Adrenal gland (tissue), 9 donors: ENCODE measurements at regions not wholly inside any gene's neighbourhood (a gene's known extent, or its start where the extent isn't known, plus 50 kb on each side); places are given as distances from the start of the nearest gene placed in this dataset.

Source experiments
- DNase-seq, 7 donors: peaks; one replicate each; pipeline ENCODE4 v3.0.0-alpha.2; 2019 to 2020
- H3K27ac ChIP-seq, 5 donors: fragments of 200-600 bp; sonication (generic) in 4 of 5; 1 replicate in 3 of 5; 2 replicates in 2 of 5; pipeline versions ENCODE4 v1.5.1 to v1.8.0; 2016 to 2020; ENCODE audit warnings: mild to moderate bottlenecking in 1 of 5
- H3K27me3 ChIP-seq: fragments of 200-600 bp; 2 replicates; pipeline ENCODE4 v1.8.0; 2021
- H3K36me3 ChIP-seq, 2 donors: fragments of 200-600 bp; replicated peaks in 1 of 2; 1 replicate in 1 of 2; 2 replicates in 1 of 2; pipeline versions ENCODE4 v1.5.1 to v1.8.0; 2018 to 2022
- H3K4me1 ChIP-seq, 2 donors: fragments of 200-600 bp; replicated peaks in 1 of 2; 1 replicate in 1 of 2; 2 replicates in 1 of 2; pipeline versions ENCODE4 v1.5.1 to v1.8.0; 2018 to 2021
- H3K4me3 ChIP-seq, 4 donors: fragments of 200-600 bp; sonication (generic) in 3 of 4; one replicate each; pipeline ENCODE4 v1.5.1; 2016 to 2018
- H3K9me3 ChIP-seq, 3 donors: fragments of 200-600 bp; sonication (generic) in 1 of 3; replicated peaks in 1 of 3; 1 replicate in 2 of 3; 2 replicates in 1 of 3; pipeline versions ENCODE4 v1.5.1 to v1.8.0; 2016 to 2021
- CTCF ChIP-seq, 6 experiments: fragments of 450-650 bp in 4 of 6; fragments of 200-600 bp in 2 of 6; sonication (generic) in 1 of 6; IDR thresholded peaks; 1 replicate in 5 of 6; 2 replicates in 1 of 6; pipeline versions ENCODE4 v1.5.1 to v1.8.0; 2016 to 2021; ENCODE audit warnings: antibody characterized with exemption in 6 of 6, mild to moderate bottlenecking in 2 of 6, moderate library complexity in 1 of 6
- POLR2A ChIP-seq, 2 donors: fragments of 450-650 bp; IDR thresholded peaks; one replicate each; pipeline ENCODE4 v1.6.1; 2017; ENCODE audit warnings: antibody characterized with exemption in 2 of 2, mild to moderate bottlenecking in 2 of 2, moderate library complexity in 1 of 2
- WGBS, 4 donors: extraction: QIAGEN DNeasy Blood & Tissue Kit in 2 of 4; methylation state at CpG; one replicate each; pipeline versions ENCODE4 v1.1.5 to v1.1.7; 2013 to 2017; 5-methylcytosine and 5-hydroxymethylcytosine counted together
- intact Hi-C, 2 donors: fragments of 100-400 bp; cut with DNase I; formaldehyde crosslinking; loops; one replicate each; pipeline versions ENCODE4 v1.14.1 to v1.15.0; 2022 to 2023
- donor health status: healthy with polysubstance abuse.
- donor health status: Bipolar disorder and iron deficiency.
- donor health status: DM: yes; HTN: yes; CAD: no.
- donor health status: DM: no; HTN: no; CAD: no.
- donor health status: DM: no; HTN: no; CAD: no.

DNA sequence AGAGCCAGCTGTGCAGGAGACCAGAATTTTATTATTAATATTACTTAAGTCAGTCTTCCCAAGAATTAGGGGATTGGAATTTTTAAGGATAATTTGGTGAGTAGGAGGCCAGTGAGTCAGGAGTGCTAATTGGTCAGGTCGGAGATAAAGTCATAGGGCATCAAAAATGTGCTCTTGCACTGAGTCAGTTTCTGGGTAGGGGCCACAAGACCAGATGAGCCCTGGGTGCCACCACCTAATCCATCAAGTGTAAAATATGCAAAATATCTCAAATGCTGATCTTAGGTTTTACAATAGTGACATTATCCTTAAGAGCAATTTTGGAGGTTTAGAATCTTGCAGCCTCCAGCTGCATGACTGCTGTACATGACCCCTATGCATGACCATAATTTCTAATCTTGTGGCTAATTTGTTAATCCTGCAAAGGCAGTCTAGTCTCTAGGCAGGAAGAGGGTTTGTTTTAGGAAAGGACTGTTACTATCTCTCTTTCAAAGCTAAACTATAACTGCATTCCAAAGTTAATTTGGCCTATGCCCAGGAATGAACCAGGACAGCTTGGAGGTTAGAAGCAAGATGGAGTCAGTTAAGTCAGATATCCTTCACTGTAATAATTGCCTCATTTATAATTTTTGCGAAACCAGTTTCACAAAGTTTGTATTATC is 215.9 kb downstream of the RNF152 start:
- no peak for TF ChIP-seq POLR2A (IDR thresholded peaks at IDR 0.05)
- TF ChIP-seq CTCF (IDR thresholded peaks at IDR 0.05) = no peak
- 75 to 87% (median 82%) methylated on average over 2 of the region's 2 CpGs for WGBS, 4 donors
- no peak for DNase-seq
- H3K27me3 ChIP-seq = no peaks in the 10 kb centered on the region
- intact Hi-C loops = no loop called here
- H3K4me3 ChIP-seq = no peak overlapping the region
- no peaks in the 10 kb centered on the region for H3K36me3 ChIP-seq
- H3K9me3 ChIP-seq = peaks cover 0 to 14% (median 6%) of the 10 kb centered on the region in 3 donors
- no peak overlapping the region for H3K27ac ChIP-seq
- H3K4me1 ChIP-seq = no peaks in the 10 kb centered on the region

- Histone ChIP-seq H3K4me3 (no peak overlapping the region), H3K9me3 (no peaks in the 10 kb centered on the region), H3K4me1 (no peaks in the 10 kb centered on the region), H3K27me3 (no peaks in the 10 kb centered on the region), H3K36me3 (no peaks in the 10 kb centered on the region), H3K27ac (no peak overlapping the region)
- DNase-seq = no peak
- WGBS, 4 donors = 44 to 59% (median 55%) methylated on average over 1 of the region's 1 CpG
- intact Hi-C loops = no loop called here
- TF ChIP-seq CTCF (IDR thresholded peaks at IDR 0.05) (no peak), POLR2A (IDR thresholded peaks at IDR 0.05) (no peak)
Measured at GRCh38 chr18:61669320-61669719, 223.5 kb downstream of the RNF152 start.

GRCh38 chr18:61666876-61667590 is 225.8 kb downstream of the RNF152 start:
- DNase-seq = no peak
- intact Hi-C loops = no loop called here
- no peak overlapping the region for H3K4me3 ChIP-seq
- TF ChIP-seq POLR2A (IDR thresholded peaks at IDR 0.05) = no peak
- no peak for TF ChIP-seq CTCF (IDR thresholded peaks at IDR 0.05)
- no peaks in the 10 kb centered on the region for H3K36me3 ChIP-seq
- no peaks in the 10 kb centered on the region for H3K9me3 ChIP-seq
- no peak overlapping the region for H3K27ac ChIP-seq
- 90 to 100% (median 91%) methylated on average over 2 of the region's 2 CpGs for WGBS, 4 donors
- H3K4me1 ChIP-seq = no peaks in the 10 kb centered on the region
- no peaks in the 10 kb centered on the region for H3K27me3 ChIP-seq

DNA sequence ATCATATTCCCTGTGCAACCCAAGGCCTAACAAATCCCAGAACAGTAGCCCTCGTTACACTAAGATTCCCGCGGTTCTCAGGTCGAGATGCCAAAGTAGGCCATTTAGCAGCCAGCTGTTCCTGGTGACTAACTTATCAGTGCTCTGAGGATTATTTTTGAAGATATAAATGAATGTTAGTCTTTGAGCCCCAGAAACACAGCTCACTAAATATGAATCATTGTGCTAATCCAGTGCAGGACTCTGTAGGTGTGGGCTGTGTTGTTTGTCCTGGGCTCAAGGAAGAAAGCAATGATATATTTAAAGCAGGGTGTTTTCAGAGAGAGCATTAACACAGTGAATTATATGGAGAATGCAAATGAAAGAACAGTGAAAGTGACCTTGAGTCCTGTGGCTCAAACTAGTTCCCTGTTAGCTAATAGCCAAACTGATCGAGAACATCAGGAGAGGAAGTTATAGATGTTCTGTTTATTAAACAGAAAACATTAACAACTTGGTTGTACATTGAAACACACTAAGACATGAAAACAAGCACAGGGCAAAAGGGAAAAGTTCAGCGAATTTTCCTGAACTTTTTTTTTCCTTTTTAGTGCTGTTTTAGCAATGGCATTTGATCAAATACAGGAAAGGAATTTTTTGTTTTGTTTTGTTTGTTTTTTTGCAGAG is 228.3 kb downstream of the RNF152 start:
- Histone ChIP-seq H3K4me1 (no peaks in the 10 kb centered on the region), H3K4me3 (no peak overlapping the region), H3K36me3 (no peaks in the 10 kb centered on the region), H3K27me3 (no peaks in the 10 kb centered on the region), H3K9me3 (no peaks in the 10 kb centered on the region), H3K27ac (no peak overlapping the region)
- 73 to 80% (median 77%) methylated on average over 5 to 6 of the region's 6 CpGs for WGBS, 4 donors
- no peak for DNase-seq
- TF ChIP-seq CTCF (IDR thresholded peaks at IDR 0.05) (no peak), POLR2A (IDR thresholded peaks at IDR 0.05) (no peak)
- intact Hi-C loops = no loop called here
